GM06990 (cell line): ENCODE measurements at regions not wholly inside any gene's neighbourhood (a gene's known extent, or its start where the extent isn't known, plus 50 kb on each side); places are given as distances from the start of the nearest gene placed in this dataset.
A peak's percentile ranks its signal among the peaks of the same experiment; 100 is the strongest.

ENCODE experiments used
- DNase-seq: peaks from one replicate; pipeline ENCODE4 v3.0.0-alpha.2; 2011; ENCODE audit not compliant: insufficient read length; ENCODE audit errors: extremely low read depth
- H3K27me3 ChIP-seq: replicated peaks from 2 replicates; pipeline ENCODE4 v1.6.0; 2011; ENCODE audit warnings: low read length; ENCODE audit not compliant: control insufficient read depth, insufficient read depth
- H3K36me3 ChIP-seq: 2 replicates; pipeline ENCODE4 v1.5.1; 2011; ENCODE audit warnings: low read length; ENCODE audit not compliant: control insufficient read depth, insufficient read depth
- H3K4me3 ChIP-seq: replicated peaks from 2 replicates; pipeline ENCODE4 v1.5.1; 2011; ENCODE audit warnings: low read depth, mild to moderate bottlenecking, control low read depth, low read length
- TF ChIP-seq, protein P1 (sequence below): IDR thresholded peaks from 2 replicates; pipeline ENCODE4 v1.5.1; 2011; ENCODE audit warnings: low read length, control low read depth, mild to moderate bottlenecking, inconsistent platforms; ENCODE audit not compliant: insufficient read depth, poor library complexity, severe bottlenecking

DNA sequence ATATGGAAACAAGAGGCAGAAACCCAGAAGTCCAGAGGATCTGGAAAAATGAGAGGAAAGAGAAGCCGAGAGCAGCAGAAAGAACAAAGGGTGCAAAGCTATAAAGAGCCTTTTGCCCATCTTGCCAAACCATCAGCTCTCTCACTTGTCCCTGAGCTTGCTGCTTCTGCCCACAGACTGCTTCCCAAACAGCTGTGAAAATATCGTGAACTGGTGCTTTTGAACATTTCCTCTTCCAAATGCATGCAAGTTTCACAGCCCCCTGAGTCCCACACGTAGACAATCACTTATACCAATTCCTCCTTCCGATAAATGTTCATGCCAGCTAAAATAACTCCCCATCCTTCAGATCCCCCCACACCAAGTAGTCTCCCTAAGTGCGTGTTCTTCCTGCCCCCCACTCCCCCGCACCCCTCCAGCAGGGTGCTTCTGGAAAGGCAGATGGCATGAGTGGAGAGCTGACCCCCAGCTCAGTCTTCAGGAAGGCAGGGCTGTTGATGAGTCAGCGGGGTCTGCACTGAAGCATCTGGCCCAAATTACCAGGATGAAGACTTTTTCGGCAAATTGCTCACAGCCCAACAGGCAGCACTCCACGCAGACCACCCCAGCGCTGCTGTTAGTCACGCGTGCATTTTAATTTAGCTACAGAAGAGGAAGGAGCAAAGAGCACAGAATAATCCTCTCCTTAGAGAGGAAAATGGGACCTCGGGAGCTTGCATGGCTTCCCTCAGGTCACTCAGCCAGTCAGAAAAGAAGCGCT, 76.1 kb upstream of the KCNMA1 start:
- TF ChIP-seq, protein P1, sequence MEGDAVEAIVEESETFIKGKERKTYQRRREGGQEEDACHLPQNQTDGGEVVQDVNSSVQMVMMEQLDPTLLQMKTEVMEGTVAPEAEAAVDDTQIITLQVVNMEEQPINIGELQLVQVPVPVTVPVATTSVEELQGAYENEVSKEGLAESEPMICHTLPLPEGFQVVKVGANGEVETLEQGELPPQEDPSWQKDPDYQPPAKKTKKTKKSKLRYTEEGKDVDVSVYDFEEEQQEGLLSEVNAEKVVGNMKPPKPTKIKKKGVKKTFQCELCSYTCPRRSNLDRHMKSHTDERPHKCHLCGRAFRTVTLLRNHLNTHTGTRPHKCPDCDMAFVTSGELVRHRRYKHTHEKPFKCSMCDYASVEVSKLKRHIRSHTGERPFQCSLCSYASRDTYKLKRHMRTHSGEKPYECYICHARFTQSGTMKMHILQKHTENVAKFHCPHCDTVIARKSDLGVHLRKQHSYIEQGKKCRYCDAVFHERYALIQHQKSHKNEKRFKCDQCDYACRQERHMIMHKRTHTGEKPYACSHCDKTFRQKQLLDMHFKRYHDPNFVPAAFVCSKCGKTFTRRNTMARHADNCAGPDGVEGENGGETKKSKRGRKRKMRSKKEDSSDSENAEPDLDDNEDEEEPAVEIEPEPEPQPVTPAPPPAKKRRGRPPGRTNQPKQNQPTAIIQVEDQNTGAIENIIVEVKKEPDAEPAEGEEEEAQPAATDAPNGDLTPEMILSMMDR = no peak
- no peak overlapping the region for H3K4me3 ChIP-seq
- DNase-seq = no peak
- no peaks in the 10 kb centered on the region for H3K36me3 ChIP-seq
- 0 out of 2 replicates have a peak, but pooled peaks cover 1% of the 10 kb centered on the region for H3K27me3 ChIP-seq

DNA sequence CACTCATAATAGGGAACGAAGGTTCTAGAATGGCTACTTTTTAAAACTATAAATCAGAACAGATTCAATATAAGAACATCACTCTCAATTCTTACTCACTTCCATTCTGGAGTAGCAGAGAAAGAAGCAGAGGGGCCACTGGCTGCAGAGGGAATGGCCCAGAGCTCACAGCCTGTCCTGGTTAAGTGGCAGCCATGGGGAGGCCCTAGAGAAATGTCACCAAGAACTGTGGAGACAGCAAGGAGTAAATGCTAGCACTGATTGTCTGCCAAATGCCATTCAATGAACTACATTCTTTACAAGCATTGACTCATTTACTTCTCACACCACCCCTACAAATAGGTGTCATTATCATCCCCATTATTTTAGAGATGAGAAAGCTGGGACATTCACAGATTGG, 74.6 kb upstream of the KCNMA1 start:
- TF ChIP-seq, protein P1 = no peak
- Histone ChIP-seq H3K36me3 (no peaks in the 10 kb centered on the region), H3K4me3 (no peak overlapping the region), H3K27me3 (0 out of 2 replicates have a peak, but pooled peaks cover 1% of the 10 kb centered on the region)
- DNase-seq = no peak

DNA sequence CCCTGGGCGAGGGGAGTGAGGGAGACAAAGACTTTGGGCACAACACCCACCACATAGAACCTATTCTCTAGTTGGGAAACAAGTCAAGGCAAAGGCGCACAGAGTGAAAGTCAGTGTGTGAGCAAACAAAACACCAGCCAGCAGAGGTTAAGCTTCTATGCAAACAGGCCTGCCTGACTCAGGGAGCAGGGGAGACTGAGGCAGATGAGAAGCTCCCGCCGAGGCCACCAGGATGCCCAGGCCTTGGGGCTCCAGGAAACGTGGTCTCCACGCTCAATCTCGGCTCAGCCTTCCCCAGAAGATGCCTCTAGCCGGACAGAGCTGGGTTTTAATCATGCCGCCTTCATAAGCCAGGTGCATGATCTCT, 74.1 kb upstream of the KCNMA1 start:
- Histone ChIP-seq H3K36me3 (no peaks in the 10 kb centered on the region), H3K27me3 (no peaks in the 10 kb centered on the region), H3K4me3 (no peak overlapping the region; the same call in 1 of the 2 replicates)
- TF ChIP-seq, protein P1 = no peak
- DNase-seq = no peak

DNA sequence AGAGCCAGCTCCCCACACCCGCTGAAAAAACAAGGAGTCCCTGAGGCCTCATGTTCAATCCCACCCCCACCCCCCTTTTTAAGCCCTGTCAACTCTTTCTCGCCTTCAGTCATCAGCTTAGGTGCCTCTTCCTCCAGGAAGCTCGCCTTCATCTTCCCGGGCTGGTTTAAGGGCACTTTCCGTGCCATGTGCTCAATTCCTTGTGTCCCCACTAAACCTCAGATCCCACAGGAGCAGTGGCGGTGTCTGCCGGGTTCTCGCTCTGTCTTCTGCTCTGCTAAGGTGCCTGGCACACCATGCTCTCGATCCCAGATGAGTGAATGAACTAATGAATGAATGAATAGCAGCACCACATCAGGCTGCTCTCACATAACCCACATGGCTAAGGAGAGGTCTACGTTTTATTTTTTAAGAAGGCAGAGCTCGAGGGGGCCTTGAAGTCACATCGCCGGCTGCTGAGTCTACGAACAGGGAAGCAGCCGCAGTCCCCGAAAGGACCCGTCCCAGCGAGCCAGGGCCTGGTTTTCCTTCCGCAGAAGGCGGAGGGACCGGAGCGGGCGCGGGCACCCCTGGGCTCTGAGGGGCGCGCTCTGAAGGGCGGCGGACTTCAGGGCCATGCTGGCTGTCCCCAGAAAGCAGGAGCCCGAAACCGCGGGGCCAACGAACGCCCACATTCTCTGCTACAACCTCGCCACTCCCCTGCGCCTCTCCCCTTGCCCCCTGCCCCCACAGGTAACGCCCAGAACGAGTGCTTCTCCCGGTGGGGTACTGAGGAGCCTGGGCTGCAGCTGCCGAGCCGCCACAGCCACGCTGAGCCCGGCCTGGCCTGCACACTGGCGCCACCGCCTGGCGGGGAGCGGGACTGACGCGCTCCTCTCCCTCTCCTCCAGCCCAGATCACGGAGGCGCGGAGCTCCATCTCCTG, 73.4 kb upstream of the KCNMA1 start:
- DNase-seq = peak; percentile 86
- Histone ChIP-seq H3K36me3 (no peaks in the 10 kb centered on the region), H3K27me3 (no peaks in the 10 kb centered on the region), H3K4me3 (peak overlapping the region; percentile 56)
- TF ChIP-seq, protein P1 = peak; percentile 99

- H3K36me3 ChIP-seq = no peaks in the 10 kb centered on the region
- H3K27me3 ChIP-seq = no peaks in the 10 kb centered on the region
- H3K4me3 ChIP-seq = peak overlapping the region; percentile 56
- TF ChIP-seq, protein P1 = no peak
- DNase-seq = peak; percentile 72
Observed at GRCh38 chr10:77710081-77710551, 72.5 kb upstream of the KCNMA1 start.
